IPS-18c (cell line): ENCODE measurements at regions not wholly inside any gene's neighbourhood (a gene's known extent, or its start where the extent isn't known, plus 50 kb on each side); places are given as distances from the start of the nearest gene placed in this dataset.
"Not testable (repeated sequence)": the region's sequence is repeated elsewhere in the genome, so short reads cannot be mapped to it uniquely, and the experiment has no call there.

Experiments
- H3K4me3 ChIP-seq: 2 replicates; pipeline ENCODE4 v1.7.0; 2013; ENCODE audit warnings: low read depth, mild to moderate bottlenecking, low read length, moderate library complexity; ENCODE audit not compliant: insufficient read depth
- H3K9me3 ChIP-seq: one replicate; pipeline ENCODE4 v1.6.1; 2013; ENCODE audit warnings: mild to moderate bottlenecking, low read length, moderate library complexity; ENCODE audit not compliant: control insufficient read depth, insufficient read depth

- H3K4me3 ChIP-seq: no peak overlapping the region
- no peaks in the 10 kb centered on the region for H3K9me3 ChIP-seq
These were observed 320.2 kb upstream of the SFSWAP start for GRCh38 chr12:131390412-131391334.

DNA sequence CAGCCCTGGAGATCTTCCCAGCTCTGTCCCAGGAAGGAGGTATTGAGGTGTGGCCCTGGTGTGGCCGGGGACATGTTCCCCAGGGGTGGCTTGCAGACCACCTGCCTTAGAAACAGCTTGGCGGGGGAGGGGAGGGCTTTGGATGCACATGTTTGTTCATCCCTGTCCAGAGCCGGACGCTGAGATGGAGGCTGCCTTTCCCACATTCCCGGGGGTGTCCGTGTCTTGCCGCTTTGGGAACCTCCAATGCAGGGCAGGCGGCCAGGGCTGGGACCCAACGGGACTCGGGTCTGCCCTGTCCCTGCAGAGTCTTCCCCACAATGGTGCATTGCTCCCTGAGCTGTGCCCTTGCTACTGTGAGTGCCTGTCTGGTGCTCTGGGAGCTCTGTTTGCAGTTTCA is 319.5 kb upstream of the SFSWAP start:
- H3K9me3 ChIP-seq: peaks cover under 1% of the 10 kb centered on the region
- no peak overlapping the region for H3K4me3 ChIP-seq

GRCh38 chr12:131394752-131395151 is 316.1 kb upstream of the SFSWAP start:
- H3K4me3 ChIP-seq, H3K9me3 ChIP-seq: not testable (repeated sequence)

DNA sequence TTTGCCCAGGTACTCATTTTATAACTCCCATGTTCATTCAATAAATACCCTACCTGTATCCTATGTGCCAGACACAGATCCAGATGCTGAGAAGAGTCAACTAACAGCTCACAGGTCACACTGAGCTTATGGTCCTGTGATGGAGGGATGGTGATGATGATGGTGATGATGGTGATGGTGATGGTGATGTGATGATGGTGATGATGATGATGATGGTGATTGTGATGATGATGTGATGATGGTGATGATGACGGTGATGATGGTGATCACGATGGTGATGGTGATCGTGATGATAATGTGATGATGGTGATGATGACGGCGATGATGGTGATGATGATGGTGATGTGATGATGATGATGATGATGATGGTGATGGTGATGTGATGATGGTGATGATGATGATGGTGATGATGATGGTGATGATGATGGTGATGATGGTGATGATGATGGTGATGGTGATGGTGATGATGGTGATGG is 315.6 kb upstream of the SFSWAP start:
- not testable (repeated sequence) for H3K9me3 ChIP-seq, H3K4me3 ChIP-seq

DNA sequence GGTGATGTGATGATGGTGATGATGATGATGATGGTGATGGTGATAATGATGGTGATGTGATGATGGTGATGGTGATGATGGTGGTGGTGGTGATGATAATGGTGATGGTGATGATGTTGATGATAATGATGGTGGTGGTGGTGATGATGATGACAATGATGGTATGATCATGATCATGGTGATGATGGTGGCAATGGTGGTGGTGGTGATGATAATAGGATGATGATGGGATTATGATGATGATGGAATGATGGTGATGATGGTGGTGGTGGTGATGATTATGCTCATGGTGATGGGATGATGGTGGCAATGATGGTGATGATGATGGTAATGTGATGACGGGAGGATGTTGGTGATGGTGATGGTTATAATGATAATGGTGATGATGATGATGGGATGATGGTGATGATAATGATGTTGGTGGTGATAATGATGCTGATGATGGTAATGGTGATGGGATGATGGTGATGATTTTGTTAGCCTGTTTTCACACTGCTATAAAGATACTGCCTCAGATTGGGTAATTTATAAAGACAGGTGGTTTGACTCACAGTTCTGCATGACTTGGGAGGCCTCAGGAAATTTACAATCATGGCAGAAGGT is 314.8 kb upstream of the SFSWAP start:
- Histone ChIP-seq H3K4me3 (no peak overlapping the region), H3K9me3 (peaks cover 9% of the 10 kb centered on the region)

GRCh38 chr12:131397493-131398181 is 313.3 kb upstream of the SFSWAP start:
- Histone ChIP-seq H3K4me3 (no peak overlapping the region), H3K9me3 (peaks cover 9% of the 10 kb centered on the region)

GRCh38 chr12:131399000-131399399 is 311.9 kb upstream of the SFSWAP start:
- Histone ChIP-seq H3K9me3 (peaks cover 9% of the 10 kb centered on the region), H3K4me3 (no peak overlapping the region)

DNA sequence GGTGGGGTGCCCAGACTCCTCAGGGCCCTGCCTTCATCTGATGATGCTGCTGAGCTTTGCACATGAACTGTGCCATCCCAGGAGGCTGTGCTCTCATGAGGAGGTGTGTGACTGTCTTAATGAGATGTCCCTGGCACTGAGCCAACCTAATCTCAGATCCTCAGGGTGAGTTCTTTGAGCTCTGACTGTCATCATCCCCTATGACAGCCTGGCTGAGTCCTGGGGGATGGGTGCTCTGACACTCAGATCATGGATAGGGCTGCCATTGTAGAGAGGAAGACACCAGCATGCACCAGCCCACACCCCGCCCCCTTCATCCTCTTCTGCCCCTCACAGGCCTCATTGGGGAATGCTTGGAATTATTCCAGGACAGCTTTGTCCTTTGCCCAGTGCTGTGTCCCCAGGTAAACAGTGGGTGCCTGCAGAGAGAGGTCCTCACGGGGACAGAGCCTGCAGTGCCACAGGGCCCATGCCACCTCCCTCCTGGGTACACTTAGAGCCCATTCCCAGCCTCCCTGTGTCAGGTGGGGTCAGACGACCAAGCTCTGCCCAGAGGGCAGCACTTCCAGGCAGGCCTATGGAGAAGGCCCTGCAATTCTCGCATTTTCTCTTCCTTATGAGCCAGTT is 310.1 kb upstream of the SFSWAP start:
- H3K4me3 ChIP-seq: not testable (repeated sequence)
- peaks cover 12% of the 10 kb centered on the region for H3K9me3 ChIP-seq

- H3K4me3 ChIP-seq: not testable (repeated sequence)
These were observed 308.8 kb upstream of the SFSWAP start for GRCh38 chr12:131401907-131402633.

DNA sequence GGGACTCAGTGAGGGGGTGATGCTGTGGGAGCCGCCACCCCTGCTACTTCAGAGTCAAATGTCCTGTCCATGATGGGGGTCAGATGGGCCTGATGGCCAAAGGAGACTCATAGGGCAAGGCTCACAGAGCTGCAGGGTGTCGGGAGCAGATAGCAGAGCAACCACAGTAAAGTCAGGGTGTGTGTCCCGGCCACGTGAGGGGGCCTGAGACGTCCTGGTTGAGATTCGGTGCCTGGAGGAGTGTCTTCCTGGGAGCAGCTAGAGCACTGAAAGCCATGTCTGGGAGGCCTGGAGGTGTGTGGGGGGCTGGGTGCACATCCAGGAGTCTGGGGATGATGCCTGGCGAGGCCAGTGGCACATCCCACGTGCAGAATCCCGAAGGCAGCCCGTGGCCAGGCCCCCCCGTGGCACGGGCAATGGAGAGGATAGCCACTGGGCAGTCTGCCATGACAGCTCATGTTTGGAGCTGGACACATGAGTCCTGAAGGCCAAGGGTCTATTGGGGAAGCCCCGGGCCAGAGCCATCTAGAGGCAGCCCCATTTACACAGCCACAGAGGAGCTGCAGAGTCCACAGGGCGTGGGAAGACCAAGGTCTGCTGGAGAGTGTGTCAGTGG is 308.0 kb upstream of the SFSWAP start:
- H3K4me3 ChIP-seq: no peak overlapping the region
- peaks cover 4% of the 10 kb centered on the region for H3K9me3 ChIP-seq

More at GRCh38 chr12:131401907-131402633, 308.8 kb upstream of the SFSWAP start:
- peaks cover 10% of the 10 kb centered on the region for H3K9me3 ChIP-seq

GRCh38 chr12:131403676-131404075 is 307.2 kb upstream of the SFSWAP start:
- H3K9me3 ChIP-seq: peaks cover 3% of the 10 kb centered on the region

GRCh38 chr12:131404705-131405104 is 306.2 kb upstream of the SFSWAP start:
- Histone ChIP-seq H3K4me3 (no peak overlapping the region), H3K9me3 (peaks cover 3% of the 10 kb centered on the region)

More at GRCh38 chr12:131403676-131404075, 307.2 kb upstream of the SFSWAP start:
- H3K4me3 ChIP-seq: no peak overlapping the region

GRCh38 chr12:131407221-131408035 is 303.5 kb upstream of the SFSWAP start:
- Histone ChIP-seq H3K9me3 (peaks cover 3% of the 10 kb centered on the region), H3K4me3 (no peak overlapping the region)

GRCh38 chr12:131408036-131408365 is 302.9 kb upstream of the SFSWAP start:
- peaks cover 3% of the 10 kb centered on the region for H3K9me3 ChIP-seq

DNA sequence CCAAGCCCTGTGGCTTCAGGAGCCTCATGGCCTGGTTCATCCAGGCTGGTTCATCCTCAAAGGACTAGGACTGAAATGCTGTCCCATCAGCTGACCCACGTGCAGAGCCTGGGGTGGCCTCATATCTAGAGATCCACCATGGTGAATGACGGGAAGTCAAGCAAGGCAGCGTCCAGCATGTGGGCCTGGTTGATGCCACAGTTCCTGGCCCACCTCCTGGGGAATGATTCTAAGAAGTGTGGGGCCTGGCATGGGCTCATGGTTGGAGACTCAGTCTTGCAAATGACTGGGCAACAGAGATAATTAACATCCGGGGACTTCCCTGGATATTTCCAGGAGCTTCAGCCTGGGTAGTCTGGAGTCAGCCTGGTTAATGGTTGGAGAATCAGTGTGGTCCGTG is 302.4 kb upstream of the SFSWAP start:
- Histone ChIP-seq H3K9me3 (peaks cover 3% of the 10 kb centered on the region), H3K4me3 (no peak overlapping the region)

More at GRCh38 chr12:131408036-131408365, 302.9 kb upstream of the SFSWAP start:
- H3K4me3 ChIP-seq: no peak overlapping the region

GRCh38 chr12:131409211-131409610 is 301.7 kb upstream of the SFSWAP start:
- no peak overlapping the region for H3K4me3 ChIP-seq
- H3K9me3 ChIP-seq: peaks cover 3% of the 10 kb centered on the region
